ENCODE measurements at regions not wholly inside any gene's neighbourhood (a gene's known extent, or its start where the extent isn't known, plus 50 kb on each side); places are given as distances from the start of the nearest gene placed in this dataset.

- Mint-ChIP-seq H3K9me3 (ENCODE audit: unreplicated experiment) (no peaks in the 10 kb centered on the region), H3K27ac (ENCODE audit: unreplicated experiment) (no peak overlapping the region), H3K27me3 (ENCODE audit: unreplicated experiment) (no peaks in the 10 kb centered on the region), H3K36me3 (ENCODE audit: unreplicated experiment) (no peaks in the 10 kb centered on the region), H3K4me3 (ENCODE audit: unreplicated experiment) (no peak overlapping the region), H3K4me1 (ENCODE audit: unreplicated experiment) (no peaks in the 10 kb centered on the region)
- TF ChIP-seq CTCF (IDR thresholded peaks at IDR 0.05): no peak
- DNase-seq (ENCODE audit: extremely low spot score, unreplicated experiment): no peak
Observed at GRCh38 chr2:16011621-16011960, 71.2 kb downstream of the MYCN start.

- H3K4me1 Mint-ChIP-seq (ENCODE audit: unreplicated experiment): no peaks in the 10 kb centered on the region
- no peak overlapping the region for H3K27ac Mint-ChIP-seq (ENCODE audit: unreplicated experiment)
- TF ChIP-seq CTCF (IDR thresholded peaks at IDR 0.05): no peak
- no peaks in the 10 kb centered on the region for H3K36me3 Mint-ChIP-seq (ENCODE audit: unreplicated experiment)
- no peak overlapping the region for H3K4me3 Mint-ChIP-seq (ENCODE audit: unreplicated experiment)
- H3K9me3 Mint-ChIP-seq (ENCODE audit: unreplicated experiment): no peaks in the 10 kb centered on the region
- H3K27me3 Mint-ChIP-seq (ENCODE audit: unreplicated experiment): no peaks in the 10 kb centered on the region
- DNase-seq (ENCODE audit: extremely low spot score, unreplicated experiment): no peak
Observed at GRCh38 chr2:16010951-16011620, 70.7 kb downstream of the MYCN start.

- Mint-ChIP-seq H3K4me3 (ENCODE audit: unreplicated experiment) (no peak overlapping the region), H3K27me3 (ENCODE audit: unreplicated experiment) (no peaks in the 10 kb centered on the region), H3K9me3 (ENCODE audit: unreplicated experiment) (no peaks in the 10 kb centered on the region), H3K27ac (ENCODE audit: unreplicated experiment) (no peak overlapping the region), H3K4me1 (ENCODE audit: unreplicated experiment) (no peaks in the 10 kb centered on the region), H3K36me3 (ENCODE audit: unreplicated experiment) (no peaks in the 10 kb centered on the region)
- DNase-seq (ENCODE audit: extremely low spot score, unreplicated experiment): no peak
- TF ChIP-seq CTCF (IDR thresholded peaks at IDR 0.05): no peak
Observed at GRCh38 chr2:16010011-16010410, 69.7 kb downstream of the MYCN start.

- Mint-ChIP-seq H3K9me3 (ENCODE audit: unreplicated experiment) (no peaks in the 10 kb centered on the region), H3K27ac (ENCODE audit: unreplicated experiment) (no peak overlapping the region), H3K36me3 (ENCODE audit: unreplicated experiment) (no peaks in the 10 kb centered on the region), H3K4me1 (ENCODE audit: unreplicated experiment) (no peaks in the 10 kb centered on the region), H3K4me3 (ENCODE audit: unreplicated experiment) (no peak overlapping the region), H3K27me3 (ENCODE audit: unreplicated experiment) (no peaks in the 10 kb centered on the region)
- DNase-seq (ENCODE audit: extremely low spot score, unreplicated experiment): no peak
- TF ChIP-seq CTCF (IDR thresholded peaks at IDR 0.05): no peak
Observed at GRCh38 chr2:16009560-16009959, 69.2 kb downstream of the MYCN start.

- no peaks in the 10 kb centered on the region for H3K27me3 Mint-ChIP-seq (ENCODE audit: unreplicated experiment)
- peaks cover 4% of the 10 kb centered on the region for H3K9me3 Mint-ChIP-seq (ENCODE audit: unreplicated experiment)
- H3K36me3 Mint-ChIP-seq (ENCODE audit: unreplicated experiment): no peaks in the 10 kb centered on the region
- H3K4me1 Mint-ChIP-seq (ENCODE audit: unreplicated experiment): no peaks in the 10 kb centered on the region
- H3K27ac Mint-ChIP-seq (ENCODE audit: unreplicated experiment): no peak overlapping the region
- DNase-seq (ENCODE audit: extremely low spot score, unreplicated experiment): no peak
- no peak overlapping the region for H3K4me3 Mint-ChIP-seq (ENCODE audit: unreplicated experiment)
- TF ChIP-seq CTCF (IDR thresholded peaks at IDR 0.05): no peak
Observed at GRCh38 chr2:16008856-16009255, 68.5 kb downstream of the MYCN start.

All from osteocyte (in vitro differentiated cells).